HG02884 (cell line): ENCODE measurements at regions not wholly inside any gene's neighbourhood (a gene's known extent, or its start where the extent isn't known, plus 50 kb on each side); places are given as distances from the start of the nearest gene placed in this dataset.
"Not testable (repeated sequence)": the region's sequence is repeated elsewhere in the genome, so short reads cannot be mapped to it uniquely, and the experiment has no call there.

Source experiments
- ATAC-seq: cut with Tn5 transposase; IDR thresholded peaks from one replicate; pipeline ENCODE4 v1.9.1; 2021; ENCODE audit warnings: mild to moderate bottlenecking, moderate library complexity; ENCODE audit not compliant: unreplicated experiment

- ATAC-seq = no peak
Measured at GRCh38 chr1:30087465-30087864, 635.9 kb downstream of the MATN1 start.

GRCh38 chr1:30085811-30086770, 637.3 kb downstream of the MATN1 start:
- ATAC-seq = no peak

GRCh38 chr1:30084909-30085571, 638.3 kb downstream of the MATN1 start:
- no peak for ATAC-seq

- ATAC-seq = no peak
Measured at GRCh38 chr1:30083800-30084464, 639.5 kb downstream of the MATN1 start.

GRCh38 chr1:30081379-30082102, 641.8 kb downstream of the MATN1 start:
- ATAC-seq = no peak

DNA sequence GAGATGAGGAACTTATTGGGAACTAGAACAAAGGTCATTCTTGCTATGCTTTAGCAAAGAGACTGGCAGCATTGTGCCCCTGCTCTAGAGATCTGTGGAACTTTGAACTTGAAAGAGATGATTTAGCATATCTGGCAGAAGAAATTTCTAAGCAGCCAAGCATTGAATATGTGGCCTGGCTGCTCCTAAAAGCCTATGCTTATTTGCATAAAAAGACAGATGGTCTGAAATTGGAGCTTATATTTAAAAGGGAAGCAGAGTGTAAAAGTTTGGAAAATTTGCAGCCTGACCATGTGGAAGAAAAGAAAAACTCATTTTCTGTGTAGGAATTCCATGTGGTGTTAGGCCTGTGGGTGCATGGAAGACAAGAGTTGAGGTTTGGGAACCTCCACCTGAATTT, 647.5 kb downstream of the MATN1 start:
- not testable (repeated sequence) for ATAC-seq

- ATAC-seq = no peak
Measured at GRCh38 chr1:30068787-30069472, 654.5 kb downstream of the MATN1 start.

- ATAC-seq = no peak
Measured at GRCh38 chr1:30064547-30064946, 658.8 kb downstream of the MATN1 start.

GRCh38 chr1:30063621-30064280, 659.6 kb downstream of the MATN1 start:
- no peak for ATAC-seq

- no peak for ATAC-seq
Measured at GRCh38 chr1:30061292-30062220, 661.8 kb downstream of the MATN1 start.

GRCh38 chr1:30060738-30061137, 662.6 kb downstream of the MATN1 start:
- no peak for ATAC-seq

DNA sequence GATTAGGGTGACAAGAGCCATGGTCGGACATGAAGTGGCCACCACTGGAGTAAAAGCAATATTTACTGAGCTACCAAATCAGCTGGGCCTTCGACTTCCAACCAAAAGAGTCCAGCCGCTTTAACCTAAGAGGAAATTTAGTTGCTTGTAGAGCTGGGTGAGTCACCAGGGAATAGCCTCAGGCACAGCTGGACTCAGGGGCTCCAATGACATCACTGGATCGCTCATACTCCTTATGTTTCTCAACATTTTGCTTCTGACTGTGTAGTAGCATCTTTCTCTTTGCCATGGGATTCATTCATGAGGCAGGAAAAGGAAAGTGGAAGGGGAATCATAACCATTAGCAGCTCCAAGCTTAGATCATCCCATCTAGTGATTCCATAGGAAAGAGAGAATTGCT, 664.4 kb downstream of the MATN1 start:
- no peak for ATAC-seq

DNA sequence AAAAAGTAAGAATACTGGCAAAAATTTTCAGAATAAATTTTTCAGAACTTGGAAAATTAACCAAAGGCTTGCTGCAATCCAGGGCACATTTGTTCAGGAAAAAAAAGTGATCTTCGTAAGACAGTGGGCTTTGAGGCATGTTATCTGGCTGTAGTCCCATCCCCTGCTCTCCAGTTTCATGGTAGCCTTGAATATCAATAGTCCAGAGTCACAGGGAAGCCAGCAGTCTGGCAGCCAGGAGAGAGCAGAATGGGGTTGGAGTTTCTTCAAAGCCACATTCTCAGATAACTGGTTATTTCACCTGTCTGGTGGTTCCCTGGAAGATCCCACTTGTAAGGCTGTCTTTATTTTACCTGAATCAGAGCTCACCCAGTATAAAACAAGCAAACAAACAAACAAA, 669.3 kb downstream of the MATN1 start:
- ATAC-seq = no peak

- ATAC-seq = no peak
Measured at GRCh38 chr1:30052178-30052577, 671.2 kb downstream of the MATN1 start.

DNA sequence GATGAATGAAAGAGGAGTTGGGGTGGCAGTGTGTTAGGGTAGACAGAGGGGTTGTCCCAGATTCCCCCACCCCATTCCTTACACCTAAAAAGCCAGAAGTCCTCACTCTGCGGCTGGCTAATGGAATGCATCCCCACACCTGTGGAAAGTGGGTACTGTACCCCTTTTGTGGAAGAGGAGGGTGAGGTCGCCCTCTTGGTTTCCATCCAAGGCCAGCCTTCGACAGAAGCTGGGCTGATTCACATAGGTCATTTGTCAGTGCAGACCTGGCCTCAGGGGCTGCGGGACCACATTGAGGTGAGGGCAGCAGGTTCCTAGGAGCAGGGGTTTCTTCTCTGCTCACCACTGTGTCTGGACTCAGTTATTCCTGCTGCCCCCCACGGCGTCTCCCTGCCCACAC, 671.6 kb downstream of the MATN1 start:
- no peak for ATAC-seq

DNA sequence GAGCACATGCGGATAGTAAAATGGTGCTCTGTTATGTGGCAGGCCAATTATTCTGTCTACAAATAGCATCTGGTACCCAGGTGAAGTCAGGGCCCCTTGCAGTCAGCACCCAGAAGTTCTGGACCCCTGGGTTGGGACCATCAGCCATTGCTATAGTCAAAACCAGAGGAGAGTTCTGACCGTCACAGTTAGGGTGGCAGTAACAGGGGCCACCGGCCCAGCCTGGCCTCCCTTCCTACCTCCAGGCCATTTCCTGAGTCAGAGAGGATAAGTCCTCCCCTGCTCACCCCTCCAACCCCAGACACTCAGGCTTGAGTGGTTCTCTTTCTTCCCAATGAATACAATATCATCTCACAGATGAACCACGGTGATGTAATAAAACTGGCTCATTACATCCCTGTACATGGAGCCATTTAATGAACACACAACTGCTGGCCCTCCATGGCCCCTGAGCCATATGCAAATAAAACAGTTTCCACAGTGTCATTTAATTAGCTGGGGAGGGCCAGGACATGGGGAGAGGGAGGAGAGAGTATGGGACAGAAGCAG, 673.6 kb downstream of the MATN1 start:
- ATAC-seq = no peak

DNA sequence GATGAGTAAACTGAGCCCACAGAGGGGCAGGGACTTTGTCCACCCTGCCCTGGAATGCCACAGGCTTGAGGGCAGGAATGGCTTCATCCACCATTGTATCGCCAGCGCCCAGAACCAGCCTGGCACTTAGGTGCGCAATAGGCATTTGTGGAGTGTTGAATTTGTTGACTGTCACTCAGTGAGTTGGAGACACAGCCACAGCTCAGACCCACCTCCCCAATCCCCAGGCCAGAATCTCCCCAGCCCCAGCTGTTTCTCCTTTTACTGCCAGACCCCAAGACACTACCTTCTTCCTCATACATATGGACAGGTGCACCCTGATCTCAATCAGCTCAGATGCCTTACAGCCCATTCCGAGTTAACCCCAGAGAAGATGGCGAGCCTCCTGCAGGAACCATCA, 674.5 kb downstream of the MATN1 start:
- no peak for ATAC-seq

GRCh38 chr1:30047576-30047975, 675.8 kb downstream of the MATN1 start:
- no peak for ATAC-seq

- ATAC-seq = no peak
Measured at GRCh38 chr1:30046751-30047150, 676.6 kb downstream of the MATN1 start.
